GM12878 (cell line): ENCODE measurements at regions not wholly inside any gene's neighbourhood (a gene's known extent, or its start where the extent isn't known, plus 50 kb on each side); places are given as distances from the start of the nearest gene placed in this dataset.

Experiments
- ESRRA ChIP-seq: IDR thresholded peaks from 2 replicates; pipeline ENCODE4 v1.6.1; 2012; ENCODE audit warnings: mild to moderate bottlenecking, low read length, improper control_type of control experiment
- ETV6 ChIP-seq, 2 experiments: fragments of 450-650 bp in 1 of 2; IDR thresholded peaks in 1 of 2; conservative IDR thresholded peaks in 1 of 2; 2 replicates each; pipeline ENCODE4 v1.6.1; 2014; ENCODE audit warnings: antibody characterized with exemption in 1 of 2, borderline replicate concordance in 1 of 2, low read depth in 1 of 2, mild to moderate bottlenecking in 1 of 2, moderate library complexity in 1 of 2
- TF ChIP-seq, protein P1 (sequence below), 3 experiments: IDR thresholded peaks in 2 of 3; conservative IDR thresholded peaks in 1 of 3; 2 replicates each; pipeline ENCODE4 v1.5.1; 2011; ENCODE audit warnings: low read depth in 3 of 3, low read length in 3 of 3, mild to moderate bottlenecking in 3 of 3, control low read depth in 2 of 3, moderate library complexity in 2 of 3, inconsistent platforms in 1 of 3, mixed read lengths in 1 of 3; ENCODE audit not compliant: control insufficient read depth in 2 of 3, insufficient read depth in 1 of 3; ENCODE audit errors: extremely low read depth in 1 of 3
- TF ChIP-seq, protein P2 (sequence below): fragments of 450-650 bp; IDR thresholded peaks from 2 replicates; pipeline ENCODE4 v1.6.1; 2017; ENCODE audit warnings: mild to moderate bottlenecking, moderate library complexity

DNA sequence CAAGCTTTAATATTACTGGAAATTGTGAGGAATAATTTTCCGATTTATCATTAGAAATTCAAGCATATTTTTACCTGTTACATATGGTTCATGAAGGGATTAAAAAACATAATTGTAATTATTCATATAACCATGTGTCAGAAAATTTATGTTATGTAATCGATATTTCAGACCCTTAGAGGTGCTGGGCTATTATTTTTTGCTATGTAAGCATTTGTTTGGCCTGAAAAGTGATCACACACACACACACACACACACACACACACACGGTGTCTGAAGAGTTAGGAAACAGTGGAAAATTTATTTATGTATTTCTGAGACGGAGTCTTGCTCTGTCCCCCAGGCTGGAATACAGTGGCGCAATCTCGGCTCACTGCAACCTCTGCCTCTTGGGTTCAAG, 375.5 kb downstream of the PTH2R start:
- TF ChIP-seq ESRRA (no peak), ETV6 (conservative IDR thresholded peaks at IDR 0.05 in 1 of 2, IDR thresholded peaks at IDR 0.05 in 1 of 2; ENCODE audit: borderline replicate concordance in 1 of 2, low read depth in 1 of 2) (no peak)
- TF ChIP-seq, protein P1, sequence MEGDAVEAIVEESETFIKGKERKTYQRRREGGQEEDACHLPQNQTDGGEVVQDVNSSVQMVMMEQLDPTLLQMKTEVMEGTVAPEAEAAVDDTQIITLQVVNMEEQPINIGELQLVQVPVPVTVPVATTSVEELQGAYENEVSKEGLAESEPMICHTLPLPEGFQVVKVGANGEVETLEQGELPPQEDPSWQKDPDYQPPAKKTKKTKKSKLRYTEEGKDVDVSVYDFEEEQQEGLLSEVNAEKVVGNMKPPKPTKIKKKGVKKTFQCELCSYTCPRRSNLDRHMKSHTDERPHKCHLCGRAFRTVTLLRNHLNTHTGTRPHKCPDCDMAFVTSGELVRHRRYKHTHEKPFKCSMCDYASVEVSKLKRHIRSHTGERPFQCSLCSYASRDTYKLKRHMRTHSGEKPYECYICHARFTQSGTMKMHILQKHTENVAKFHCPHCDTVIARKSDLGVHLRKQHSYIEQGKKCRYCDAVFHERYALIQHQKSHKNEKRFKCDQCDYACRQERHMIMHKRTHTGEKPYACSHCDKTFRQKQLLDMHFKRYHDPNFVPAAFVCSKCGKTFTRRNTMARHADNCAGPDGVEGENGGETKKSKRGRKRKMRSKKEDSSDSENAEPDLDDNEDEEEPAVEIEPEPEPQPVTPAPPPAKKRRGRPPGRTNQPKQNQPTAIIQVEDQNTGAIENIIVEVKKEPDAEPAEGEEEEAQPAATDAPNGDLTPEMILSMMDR (IDR thresholded peaks at IDR 0.05 in 2 of 3, conservative IDR thresholded peaks at IDR 0.05 in 1 of 3; ENCODE audit: control insufficient read depth in 2 of 3, extremely low read depth in 1 of 3, insufficient read depth in 1 of 3, low read depth in 3 of 3, low read length in 3 of 3): no peak
- TF ChIP-seq, protein P2, sequence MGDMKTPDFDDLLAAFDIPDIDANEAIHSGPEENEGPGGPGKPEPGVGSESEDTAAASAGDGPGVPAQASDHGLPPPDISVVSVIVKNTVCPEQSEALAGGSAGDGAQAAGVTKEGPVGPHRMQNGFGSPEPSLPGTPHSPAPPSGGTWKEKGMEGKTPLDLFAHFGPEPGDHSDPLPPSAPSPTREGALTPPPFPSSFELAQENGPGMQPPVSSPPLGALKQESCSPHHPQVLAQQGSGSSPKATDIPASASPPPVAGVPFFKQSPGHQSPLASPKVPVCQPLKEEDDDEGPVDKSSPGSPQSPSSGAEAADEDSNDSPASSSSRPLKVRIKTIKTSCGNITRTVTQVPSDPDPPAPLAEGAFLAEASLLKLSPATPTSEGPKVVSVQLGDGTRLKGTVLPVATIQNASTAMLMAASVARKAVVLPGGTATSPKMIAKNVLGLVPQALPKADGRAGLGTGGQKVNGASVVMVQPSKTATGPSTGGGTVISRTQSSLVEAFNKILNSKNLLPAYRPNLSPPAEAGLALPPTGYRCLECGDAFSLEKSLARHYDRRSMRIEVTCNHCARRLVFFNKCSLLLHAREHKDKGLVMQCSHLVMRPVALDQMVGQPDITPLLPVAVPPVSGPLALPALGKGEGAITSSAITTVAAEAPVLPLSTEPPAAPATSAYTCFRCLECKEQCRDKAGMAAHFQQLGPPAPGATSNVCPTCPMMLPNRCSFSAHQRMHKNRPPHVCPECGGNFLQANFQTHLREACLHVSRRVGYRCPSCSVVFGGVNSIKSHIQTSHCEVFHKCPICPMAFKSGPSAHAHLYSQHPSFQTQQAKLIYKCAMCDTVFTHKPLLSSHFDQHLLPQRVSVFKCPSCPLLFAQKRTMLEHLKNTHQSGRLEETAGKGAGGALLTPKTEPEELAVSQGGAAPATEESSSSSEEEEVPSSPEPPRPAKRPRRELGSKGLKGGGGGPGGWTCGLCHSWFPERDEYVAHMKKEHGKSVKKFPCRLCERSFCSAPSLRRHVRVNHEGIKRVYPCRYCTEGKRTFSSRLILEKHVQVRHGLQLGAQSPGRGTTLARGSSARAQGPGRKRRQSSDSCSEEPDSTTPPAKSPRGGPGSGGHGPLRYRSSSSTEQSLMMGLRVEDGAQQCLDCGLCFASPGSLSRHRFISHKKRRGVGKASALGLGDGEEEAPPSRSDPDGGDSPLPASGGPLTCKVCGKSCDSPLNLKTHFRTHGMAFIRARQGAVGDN: no peak
